GM18951 (cell line): ENCODE measurements at regions not wholly inside any gene's neighbourhood (a gene's known extent, or its start where the extent isn't known, plus 50 kb on each side); places are given as distances from the start of the nearest gene placed in this dataset.

Experiments
- POLR2A ChIP-seq: IDR thresholded peaks from 4 replicates; pipeline ENCODE4 v1.6.1; 2011; ENCODE audit warnings: mild to moderate bottlenecking; ENCODE audit not compliant: insufficient read length, insufficient read depth; ENCODE audit errors: extremely low read depth
- in situ Hi-C: fragments of 300-500 bp; cut with MboI; formaldehyde crosslinking; loops from one replicate; pipeline ENCODE4 v1.12.0; 2022; ENCODE audit warnings: low sequenced_read_pairs, mixed read lengths, inconsistent platforms; ENCODE audit not compliant: unreplicated experiment

GRCh38 chr14:89644641-89645040 lies 227.6 kb upstream of the FOXN3 start:
- no peak for TF ChIP-seq POLR2A
- in situ Hi-C loops = no loop called here

DNA sequence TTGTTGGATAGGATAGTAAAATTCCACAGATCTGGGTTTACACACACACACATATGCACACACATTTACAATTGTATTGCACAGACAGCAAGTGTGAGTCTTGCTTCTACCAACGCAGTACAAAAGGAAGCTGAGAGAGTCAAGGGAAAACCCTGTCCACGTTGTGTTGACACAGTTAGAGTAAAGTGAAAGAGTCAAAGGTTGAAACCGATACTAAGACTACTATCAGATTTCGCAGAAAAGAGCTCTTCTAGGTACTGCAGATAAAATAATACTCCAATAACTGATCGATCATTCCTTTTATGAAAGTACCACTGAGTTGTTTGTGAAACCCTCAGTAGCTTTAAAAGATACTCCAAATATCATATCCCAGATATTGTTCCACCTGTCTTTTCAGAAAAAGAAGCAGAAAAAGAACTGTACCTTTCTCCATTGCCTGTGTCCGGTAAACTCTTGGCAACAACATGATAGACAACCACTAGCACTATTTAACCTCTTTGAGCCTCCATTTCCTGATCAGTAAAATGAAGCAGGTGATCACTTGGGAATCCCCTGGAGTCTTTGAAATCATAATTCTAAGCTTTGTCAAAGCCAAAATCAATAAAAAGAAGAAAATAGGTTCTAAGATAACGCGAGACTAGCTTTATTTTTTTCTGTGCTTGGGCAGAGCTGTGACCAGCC lies 224.6 kb upstream of the FOXN3 start:
- no peak for TF ChIP-seq POLR2A
- in situ Hi-C loops = no loop called here

- no peak for TF ChIP-seq POLR2A
- in situ Hi-C loops = no loop called here
Observed at GRCh38 chr14:89640141-89640540, 223.1 kb upstream of the FOXN3 start.

- TF ChIP-seq POLR2A = no peak
- in situ Hi-C loops = no loop called here
Observed at GRCh38 chr14:89639687-89640086, 222.7 kb upstream of the FOXN3 start.

DNA sequence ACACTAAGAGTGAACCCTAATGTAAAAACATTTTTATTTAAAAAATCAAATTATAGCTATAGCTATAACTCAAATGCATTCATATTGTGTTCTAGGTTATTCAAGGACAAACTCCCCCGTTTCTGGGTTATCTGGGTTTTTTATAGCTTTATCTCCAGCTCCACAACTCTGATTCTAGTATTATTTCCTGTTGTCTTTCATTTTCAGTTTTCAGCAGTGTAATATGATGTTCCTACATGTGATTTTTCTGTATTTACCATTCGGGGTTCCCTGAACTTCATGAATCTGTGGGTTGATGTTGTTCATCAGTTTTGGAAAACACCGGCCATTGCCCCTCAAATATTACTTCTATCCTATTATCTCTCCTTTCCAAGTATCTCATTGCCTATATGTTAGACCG lies 221.9 kb upstream of the FOXN3 start:
- TF ChIP-seq POLR2A = no peak
- in situ Hi-C loops = no loop called here

DNA sequence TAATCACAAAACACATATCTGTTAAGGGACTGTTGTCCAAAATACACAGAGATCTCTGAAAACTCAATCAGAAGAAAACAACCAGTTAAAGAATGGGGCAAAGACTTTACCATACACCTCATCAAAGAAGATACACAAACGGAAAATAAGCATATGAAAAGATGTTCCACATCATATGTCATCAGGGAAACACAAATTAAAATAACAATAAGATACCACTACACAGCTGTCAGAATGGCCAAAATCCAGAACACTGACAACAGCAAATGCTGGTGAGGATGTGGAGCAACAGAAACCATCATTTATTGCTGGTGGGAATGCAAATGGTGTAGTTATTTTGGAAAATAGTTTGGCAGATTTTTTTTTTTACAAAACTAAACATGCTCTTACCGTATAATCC lies 220.5 kb upstream of the FOXN3 start:
- TF ChIP-seq POLR2A = no peak
- in situ Hi-C loops = no loop called here

- no peak for TF ChIP-seq POLR2A
- in situ Hi-C loops = no loop called here
Observed at GRCh38 chr14:89635615-89636014, 218.6 kb upstream of the FOXN3 start.

- in situ Hi-C loops = no loop called here
- no peak for TF ChIP-seq POLR2A
Observed at GRCh38 chr14:89634037-89634436, 217.0 kb upstream of the FOXN3 start.

DNA sequence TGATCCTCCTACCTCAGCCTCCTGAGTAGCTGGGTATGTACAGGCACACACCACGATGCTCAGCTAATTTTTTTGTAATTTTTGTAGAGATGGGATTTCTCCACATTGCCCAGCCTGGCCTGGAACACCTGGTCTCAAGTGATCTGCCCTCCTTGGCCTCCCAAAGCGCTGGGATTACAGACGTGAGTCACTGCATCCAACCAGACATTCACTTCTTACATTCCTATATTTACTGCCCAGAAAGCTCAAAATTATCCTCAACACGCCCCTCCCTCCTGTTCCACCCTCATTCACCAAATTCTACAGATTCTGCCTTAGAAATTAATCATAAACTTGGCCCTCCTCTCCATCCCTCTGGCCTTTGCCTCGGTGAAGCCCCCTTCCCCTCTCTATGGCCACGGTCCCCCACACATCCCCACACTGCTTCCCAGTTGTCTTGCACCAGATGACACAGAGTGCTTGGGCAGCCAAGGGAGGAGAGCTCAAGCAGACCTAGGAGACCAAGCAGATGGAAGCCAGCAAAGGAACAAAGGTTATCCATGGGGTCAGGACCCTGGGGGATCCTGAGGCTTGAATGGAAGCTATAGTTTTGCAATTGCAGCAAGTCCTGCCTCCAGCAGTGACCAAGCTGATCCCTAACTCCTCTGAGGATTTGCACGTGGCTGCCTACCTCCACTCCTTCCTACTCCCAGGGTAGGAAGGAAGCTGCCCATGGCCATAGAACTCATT lies 213.2 kb upstream of the FOXN3 start:
- TF ChIP-seq POLR2A = no peak
- in situ Hi-C loops = no loop called here

- in situ Hi-C loops = no loop called here
- TF ChIP-seq POLR2A = no peak
Observed at GRCh38 chr14:89629383-89629782, 212.3 kb upstream of the FOXN3 start.

- no peak for TF ChIP-seq POLR2A
- in situ Hi-C loops = no loop called here
Observed at GRCh38 chr14:89628521-89628920, 211.5 kb upstream of the FOXN3 start.

- TF ChIP-seq POLR2A = no peak
- in situ Hi-C loops = no loop called here
Observed at GRCh38 chr14:89626233-89626806, 209.3 kb upstream of the FOXN3 start.

DNA sequence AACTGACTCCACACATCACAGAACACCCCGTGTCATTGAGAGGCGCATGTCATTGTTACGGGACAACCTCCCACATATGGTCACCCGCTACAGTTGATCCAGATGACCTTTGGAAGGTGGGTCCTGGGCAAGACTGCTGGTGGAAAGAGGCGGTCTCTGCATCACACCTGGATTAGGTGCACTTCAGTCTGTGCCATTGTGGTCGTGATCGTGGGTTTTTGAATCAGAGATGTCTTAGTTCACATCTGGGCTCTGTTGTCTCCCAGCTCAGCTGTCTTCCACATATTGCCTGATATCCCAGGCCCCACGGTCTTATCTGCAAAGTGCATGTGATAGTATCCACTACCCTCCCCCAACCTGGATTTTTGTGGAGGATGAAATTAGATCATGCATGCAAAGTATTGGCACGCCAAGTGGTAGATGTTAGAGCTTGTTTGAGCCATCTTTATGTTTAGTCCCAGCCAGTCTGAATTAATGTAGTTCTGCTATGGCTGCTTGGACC lies 208.7 kb upstream of the FOXN3 start:
- in situ Hi-C loops = no loop called here
- no peak for TF ChIP-seq POLR2A

GRCh38 chr14:89625244-89625713 lies 208.2 kb upstream of the FOXN3 start:
- no peak for TF ChIP-seq POLR2A
- in situ Hi-C loops = no loop called here

DNA sequence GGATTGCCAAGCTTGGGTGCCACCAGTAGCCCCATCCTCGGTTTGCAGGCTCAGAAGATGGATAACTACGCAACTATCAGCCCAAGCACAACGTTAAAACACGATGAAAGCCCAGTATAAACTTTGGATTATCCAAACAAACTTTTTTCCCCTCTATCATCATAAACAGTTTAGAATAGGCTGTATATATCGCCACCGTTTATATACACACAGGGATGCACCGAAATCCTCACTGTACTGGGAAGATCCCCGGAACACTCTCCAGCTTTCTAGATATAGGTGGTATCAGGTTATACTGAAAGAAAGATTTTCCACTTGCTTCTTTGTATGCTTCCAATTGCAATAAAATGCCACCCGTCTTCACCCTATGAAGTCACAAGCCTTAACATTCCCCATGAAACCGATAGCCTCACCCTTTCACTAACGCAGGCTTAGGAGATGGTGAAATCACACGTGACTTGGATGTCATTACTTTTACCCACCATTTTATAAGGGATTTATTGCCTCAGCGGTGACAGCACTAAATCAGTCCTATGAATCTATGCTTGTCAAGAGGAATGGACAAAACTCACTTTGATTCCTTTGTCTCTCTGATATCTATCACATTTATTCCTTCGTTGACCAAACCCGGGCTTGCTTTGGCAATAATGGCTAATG lies 207.6 kb upstream of the FOXN3 start:
- no peak for TF ChIP-seq POLR2A
- in situ Hi-C loops = no loop called here
